Fibroblast of the aortic adventitia (primary cell): ENCODE measurements at regions not wholly inside any gene's neighbourhood (a gene's known extent, or its start where the extent isn't known, plus 50 kb on each side); places are given as distances from the start of the nearest gene placed in this dataset.

Source experiments
- DNase-seq: peaks from one replicate; pipeline ENCODE4 v3.0.0-alpha.2; 2010; ENCODE audit warnings: low read depth
- H3K4me3 ChIP-seq: 2 replicates; pipeline ENCODE4 v1.5.1; 2011; ENCODE audit warnings: low read depth, mild to moderate bottlenecking, control low read depth, low read length, moderate library complexity
- CTCF ChIP-seq: IDR thresholded peaks from 2 replicates; pipeline ENCODE4 v1.5.1; 2011; ENCODE audit warnings: mild to moderate bottlenecking, low read length, control low read depth, inconsistent platforms; ENCODE audit not compliant: insufficient read depth

- DNase-seq, result no peak
- no peak overlapping the region for H3K4me3 ChIP-seq
- no peak for TF ChIP-seq CTCF
Observed at GRCh38 chr13:107057028-107057631, 489.2 kb upstream of the ARGLU1 start.

- no peak overlapping the region for H3K4me3 ChIP-seq
- no peak for DNase-seq
- no peak for TF ChIP-seq CTCF
Observed at GRCh38 chr13:107043021-107043956, 475.4 kb upstream of the ARGLU1 start.

- peak; percentile 3 for DNase-seq
- no peak for TF ChIP-seq CTCF
- no peak overlapping the region for H3K4me3 ChIP-seq
Observed at GRCh38 chr13:107035778-107036177, 467.8 kb upstream of the ARGLU1 start.

- no peak for TF ChIP-seq CTCF
- H3K4me3 ChIP-seq, result no peak overlapping the region
- no peak for DNase-seq
Observed at GRCh38 chr13:107035186-107035585, 467.2 kb upstream of the ARGLU1 start.

- no peak for TF ChIP-seq CTCF
- no peak overlapping the region for H3K4me3 ChIP-seq
- no peak for DNase-seq
Observed at GRCh38 chr13:107034236-107034872, 466.4 kb upstream of the ARGLU1 start.

- no peak overlapping the region for H3K4me3 ChIP-seq
- no peak for TF ChIP-seq CTCF
- no peak for DNase-seq
Observed at GRCh38 chr13:107031716-107032115, 463.8 kb upstream of the ARGLU1 start.
